ENCODE measurements at regions not wholly inside any gene's neighbourhood (a gene's known extent, or its start where the extent isn't known, plus 50 kb on each side); places are given as distances from the start of the nearest gene placed in this dataset.

GRCh38 chr14:65318636-65319506, 93.7 kb upstream of the FUT8 start:
- TF ChIP-seq POLR2AphosphoS5 (IDR thresholded peaks at IDR 0.05; ENCODE audit: low read depth, low read length) = no peak
- no peak for TF ChIP-seq TAF1 (IDR thresholded peaks at IDR 0.05; ENCODE audit: borderline replicate concordance, insufficient read depth, low read length)
- TF ChIP-seq FOXP2 (optimal IDR thresholded peaks at IDR 0.05; ENCODE audit: borderline replicate concordance, extremely low read depth, extremely low read length, insufficient read depth) = no peak
